ENCODE measurements at regions not wholly inside any gene's neighbourhood (a gene's known extent, or its start where the extent isn't known, plus 50 kb on each side); places are given as distances from the start of the nearest gene placed in this dataset.
"Not testable (repeated sequence)": the region's sequence is repeated elsewhere in the genome, so short reads cannot be mapped to it uniquely, and the experiment has no call there.

DNA sequence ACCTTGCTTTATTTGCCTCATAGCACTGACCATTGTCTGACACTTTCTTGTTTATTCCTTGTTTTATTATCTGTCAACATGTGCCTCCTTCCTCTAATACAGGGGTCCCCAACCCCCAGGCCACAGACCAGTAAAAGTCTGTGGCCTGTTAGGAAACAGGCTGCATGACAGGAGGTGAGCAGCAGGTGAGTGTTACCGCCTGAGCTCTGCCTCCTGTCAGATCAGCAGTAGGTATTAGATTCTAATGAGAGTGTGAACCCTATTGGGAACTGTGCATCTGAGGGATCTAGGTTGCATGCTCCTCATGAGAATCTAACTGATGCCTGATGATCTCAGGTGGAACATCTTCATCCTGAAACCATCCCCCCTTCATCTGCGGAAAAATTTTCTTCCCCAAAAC, 228.0 kb downstream of the HINT1 start:
- no peak for DNase-seq

DNA sequence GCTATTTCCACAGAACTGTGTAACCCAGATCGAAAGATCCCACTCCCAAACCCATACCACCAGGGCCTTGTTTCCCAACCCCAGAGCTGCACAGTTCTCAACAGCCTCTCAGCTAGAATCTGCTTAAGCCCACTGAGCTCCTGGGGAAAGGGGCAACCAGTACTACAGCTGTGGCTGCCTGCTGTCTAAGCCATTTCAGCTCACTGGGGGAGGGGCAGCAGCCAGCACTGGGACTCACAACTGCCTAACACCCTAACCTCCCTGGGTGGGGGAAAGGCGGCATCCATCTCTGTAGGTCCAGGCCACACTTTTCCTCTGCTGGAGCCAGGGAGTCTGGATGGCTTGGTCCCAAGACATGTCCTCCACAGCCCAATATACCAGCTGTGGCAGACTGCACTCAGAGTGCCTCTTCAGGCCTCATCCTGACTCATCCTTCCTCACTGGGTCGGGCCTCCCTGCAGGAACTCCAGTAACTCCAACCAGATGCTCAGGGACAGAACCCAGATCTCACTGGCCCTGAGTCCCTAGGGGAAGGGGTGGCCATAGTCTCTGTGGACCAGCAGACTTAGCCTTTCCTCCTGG, 241.4 kb downstream of the HINT1 start:
- no peak for DNase-seq

GRCh38 chr5:130912088-130912487, 253.0 kb downstream of the HINT1 start:
- no peak for DNase-seq

GRCh38 chr5:130908186-130908585, 256.9 kb downstream of the HINT1 start:
- no peak for DNase-seq

GRCh38 chr5:130897537-130898195, 267.4 kb downstream of the HINT1 start:
- DNase-seq, result peak; percentile 53 to 72

GRCh38 chr5:130897181-130897536, 267.9 kb downstream of the HINT1 start:
- DNase-seq, result not testable (repeated sequence)

GRCh38 chr5:130896636-130897035, 268.4 kb downstream of the HINT1 start:
- no peak for DNase-seq

DNA sequence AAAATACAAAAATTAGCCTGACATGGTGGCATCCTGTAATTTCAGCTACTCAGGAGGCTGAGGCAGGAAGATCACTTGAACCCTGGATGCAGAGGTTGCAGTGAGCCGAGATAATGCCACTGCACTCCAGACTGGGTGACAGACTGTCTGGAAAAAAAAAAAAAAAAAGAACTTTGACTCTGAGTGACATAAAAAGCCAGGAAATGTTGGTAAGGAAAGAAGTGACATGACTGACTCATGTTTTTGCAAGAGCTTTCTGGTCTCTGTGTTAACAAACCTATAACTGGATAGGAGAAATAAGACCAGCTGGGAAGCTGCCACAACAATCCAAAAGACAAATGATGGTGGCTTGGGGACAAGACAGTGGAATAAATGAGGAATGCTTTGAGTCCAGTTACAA, 272.1 kb downstream of the HINT1 start:
- DNase-seq, result no peak

- no peak for DNase-seq
These were observed 274.4 kb downstream of the HINT1 start for GRCh38 chr5:130890610-130891009.

DNA sequence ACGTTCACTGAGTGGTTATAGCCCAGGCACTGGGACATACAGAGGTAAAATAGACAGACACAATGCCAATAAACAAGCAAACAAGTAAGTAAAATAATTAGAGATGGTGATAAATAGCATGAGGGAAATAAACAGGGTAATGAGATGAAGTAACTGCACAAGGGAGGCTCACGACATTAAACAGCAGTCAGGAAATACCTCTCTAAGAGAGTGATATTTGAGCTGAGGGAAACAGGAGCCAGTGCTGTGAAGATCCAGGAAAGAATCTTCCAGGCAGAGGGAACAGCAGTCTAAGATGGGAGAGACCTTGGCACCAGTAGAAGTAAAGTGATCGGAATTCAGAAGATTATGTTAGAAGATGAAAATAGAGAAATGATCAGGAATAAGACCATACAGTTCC, 279.4 kb downstream of the HINT1 start:
- no peak for DNase-seq

- no peak for DNase-seq
These were observed 280.0 kb downstream of the HINT1 start for GRCh38 chr5:130885027-130885426.

GRCh38 chr5:130884023-130884422, 281.0 kb downstream of the HINT1 start:
- no peak for DNase-seq

DNA sequence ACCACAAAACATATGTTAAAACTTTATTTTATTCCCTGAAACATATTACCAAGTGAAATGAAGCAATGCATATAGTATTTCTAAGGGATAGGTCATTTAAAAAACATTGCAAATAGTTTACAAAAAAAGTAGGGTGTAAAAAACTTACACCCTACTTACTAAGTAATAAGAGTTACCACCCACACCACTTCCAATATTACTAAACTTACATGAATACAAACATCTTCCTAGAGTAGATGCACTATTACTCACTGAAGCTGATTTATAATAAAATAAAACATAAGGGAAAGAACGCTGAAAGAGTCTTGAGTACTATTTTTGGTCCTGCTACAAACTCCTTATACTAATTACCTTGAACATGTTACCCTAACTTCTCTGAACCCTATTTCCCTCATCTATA, 289.4 kb downstream of the HINT1 start:
- no peak for DNase-seq

- no peak for DNase-seq
These were observed 290.1 kb downstream of the HINT1 start for GRCh38 chr5:130874861-130875417.

DNA sequence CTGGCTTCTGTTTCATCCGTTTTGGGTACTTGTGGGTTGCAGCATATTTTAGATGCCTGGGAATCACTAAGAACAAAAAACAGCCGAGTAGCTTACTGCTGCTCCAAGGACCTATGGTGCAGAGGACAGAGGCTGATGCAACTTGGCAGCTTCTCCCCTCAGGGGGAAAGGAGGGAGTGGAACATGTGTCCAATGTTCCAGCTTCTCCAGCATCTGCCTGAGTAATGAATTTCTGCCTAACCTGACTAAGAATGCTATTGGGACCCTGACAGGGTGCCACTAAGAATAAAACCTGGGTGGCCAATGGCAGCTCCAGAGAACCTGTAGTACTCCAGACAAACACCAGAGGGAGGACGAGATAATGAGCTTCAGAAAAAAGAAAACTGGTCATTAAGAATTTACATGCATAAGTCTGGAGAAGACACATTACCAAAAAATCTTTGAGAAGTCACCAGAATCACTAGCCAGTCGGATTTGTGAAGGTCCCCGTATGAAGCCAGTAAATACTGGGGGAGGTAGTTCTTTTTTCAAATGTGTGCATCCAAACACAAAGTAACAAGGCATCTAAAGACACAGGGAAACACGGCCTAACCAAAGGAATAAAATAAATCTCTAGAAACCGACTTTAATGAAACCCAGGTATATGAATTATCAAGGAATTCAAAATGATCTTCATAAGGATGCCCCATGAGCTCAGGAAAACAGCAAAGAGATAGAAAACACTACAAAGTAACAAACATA, 293.5 kb downstream of the HINT1 start:
- peak; percentile 3 for DNase-seq

GRCh38 chr5:130870691-130871090, 294.4 kb downstream of the HINT1 start:
- no peak for DNase-seq

DNA sequence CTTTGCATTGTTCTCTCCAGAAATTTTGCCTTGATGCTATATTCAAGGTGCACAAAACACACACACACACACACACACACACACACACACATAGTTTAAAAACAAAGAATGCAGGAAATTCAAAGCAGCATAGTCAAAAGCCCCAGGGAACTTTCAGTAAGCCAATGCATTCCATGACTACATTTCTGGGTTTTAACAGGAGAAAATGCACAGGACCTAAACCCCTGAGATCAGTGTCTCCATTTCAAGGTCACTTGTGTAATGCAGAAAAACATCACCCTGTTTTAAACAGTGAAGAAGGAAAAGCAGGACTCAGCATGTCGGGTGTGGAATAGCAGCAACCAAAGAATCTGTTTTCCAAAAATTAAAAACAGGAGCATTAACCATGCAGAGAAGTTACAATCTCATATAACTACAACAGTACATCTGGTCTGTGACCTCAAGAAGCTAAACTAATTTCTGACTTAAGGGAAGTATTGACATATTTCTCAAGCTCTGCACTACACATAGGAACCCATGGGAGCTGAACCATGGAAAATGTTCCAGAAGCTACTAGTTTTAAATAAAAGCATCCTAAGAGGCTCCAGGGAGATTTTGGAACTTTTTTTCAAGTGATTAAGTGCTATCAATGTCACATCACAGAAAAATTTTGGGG, 296.7 kb downstream of the HINT1 start:
- DNase-seq, result no peak

- no peak for DNase-seq
These were observed 319.8 kb downstream of the HINT1 start for GRCh38 chr5:130845049-130845765.

DNA sequence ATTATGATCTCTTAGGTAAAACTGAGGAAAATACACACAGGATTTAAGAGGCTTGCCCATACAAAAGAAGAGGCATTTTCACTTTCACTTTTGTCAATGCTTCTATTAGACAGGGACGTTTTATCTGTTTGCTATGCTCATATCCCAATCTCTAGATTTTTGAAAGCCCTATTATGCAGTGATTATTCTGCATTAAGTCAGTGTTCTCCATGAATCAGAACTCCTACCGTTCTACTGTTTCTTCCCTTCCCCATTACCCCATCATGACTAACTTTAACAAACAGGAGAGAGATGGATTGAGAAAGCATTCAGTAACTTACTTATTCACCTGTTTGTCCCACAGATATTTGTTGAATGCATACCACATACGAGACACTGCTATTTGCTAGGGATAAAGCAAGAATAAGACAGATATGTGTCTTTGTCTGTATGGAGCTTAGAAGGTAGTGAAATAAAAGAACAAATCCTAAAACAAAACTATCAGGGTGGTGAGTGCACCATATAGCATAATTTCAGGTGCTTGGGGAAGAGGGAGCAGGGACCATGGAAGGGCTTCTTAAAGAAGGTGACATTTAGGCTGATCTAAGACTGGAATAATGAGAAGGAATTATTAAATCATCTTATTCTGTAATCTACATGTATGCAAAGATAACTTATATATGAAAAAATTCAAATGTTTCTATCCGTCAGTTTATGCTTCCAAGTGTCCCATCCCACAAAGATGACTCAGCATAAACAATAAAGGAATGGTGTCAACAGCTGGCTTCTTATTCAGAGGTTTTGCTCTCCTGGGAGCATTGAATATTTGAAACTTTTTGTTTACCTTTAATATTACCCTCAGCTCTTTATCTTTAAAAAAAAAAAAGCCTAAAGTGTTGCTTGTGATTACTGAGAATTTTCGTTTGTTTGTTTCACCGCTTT, 328.1 kb downstream of the HINT1 start:
- DNase-seq, result no peak

DNA sequence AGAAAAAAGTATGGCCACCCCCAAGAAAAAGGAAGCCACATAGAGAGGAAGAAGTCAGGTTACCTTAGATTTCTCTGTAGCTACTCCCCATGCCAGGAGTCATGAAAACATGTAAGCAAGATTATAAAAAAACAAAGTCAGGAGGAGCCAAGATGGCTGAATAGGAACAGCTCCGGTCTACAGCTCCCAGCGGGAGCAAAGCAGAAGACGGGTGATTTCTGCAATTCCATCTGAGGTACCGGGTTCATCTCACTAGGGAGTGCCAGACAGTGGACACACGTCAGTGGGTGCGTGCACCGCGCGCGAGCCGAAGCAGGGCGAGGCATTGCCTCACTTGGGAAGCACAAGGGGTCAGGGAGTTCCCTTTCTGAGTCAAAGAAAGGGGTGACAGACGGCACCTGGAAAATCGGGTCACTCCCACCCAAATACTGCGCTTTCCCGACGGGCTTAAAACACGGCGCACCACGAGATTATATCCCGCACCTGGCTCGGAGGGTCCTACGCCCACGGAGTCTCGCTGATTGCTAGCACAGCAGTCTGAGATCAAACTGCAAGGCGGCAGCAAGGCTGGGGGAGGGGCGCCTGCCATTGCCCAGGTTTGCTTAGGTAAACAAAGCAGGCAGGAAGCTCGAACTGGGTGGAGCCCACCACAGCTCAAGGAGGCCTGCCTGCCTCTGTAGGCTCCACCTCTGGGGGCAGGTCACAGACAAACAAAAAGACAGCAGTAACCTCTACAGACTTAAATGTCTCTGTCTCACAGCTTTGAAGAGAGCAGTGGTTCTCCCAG, 347.3 kb downstream of the HINT1 start:
- DNase-seq, result not testable (repeated sequence)

DNA sequence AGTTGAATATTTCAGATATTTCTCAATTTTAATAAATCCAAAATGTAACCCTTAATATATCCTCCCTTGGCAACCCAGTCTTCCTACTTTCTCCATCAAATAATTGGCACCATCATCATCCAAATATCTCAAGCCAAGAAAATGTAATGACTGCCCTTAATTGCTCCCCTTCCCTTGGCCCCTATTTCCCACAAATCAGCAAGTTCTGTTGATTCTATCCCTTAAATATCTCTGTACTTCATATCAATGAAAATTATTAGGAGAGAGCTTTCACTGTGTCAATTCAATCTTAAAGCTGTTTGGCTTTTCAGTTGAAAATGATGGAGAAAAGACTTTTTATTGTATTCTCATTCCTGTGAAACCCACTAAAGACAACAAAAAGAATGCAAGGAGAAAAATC, 349.8 kb downstream of the HINT1 start:
- no peak for DNase-seq
